22Rv1 (cell line): ENCODE measurements at regions not wholly inside any gene's neighbourhood (a gene's known extent, or its start where the extent isn't known, plus 50 kb on each side); places are given as distances from the start of the nearest gene placed in this dataset.

Experiments used
- ZFX ChIP-seq: fragments of 450-650 bp; IDR thresholded peaks from 2 replicates; pipeline ENCODE4 v1.6.1; 2017; ENCODE audit warnings: antibody characterized with exemption, borderline replicate concordance
- TF ChIP-seq, protein P1 (sequence below): fragments of 450-650 bp; IDR thresholded peaks from 2 replicates; pipeline ENCODE4 v1.5.1; 2017; ENCODE audit warnings: mild to moderate bottlenecking

DNA sequence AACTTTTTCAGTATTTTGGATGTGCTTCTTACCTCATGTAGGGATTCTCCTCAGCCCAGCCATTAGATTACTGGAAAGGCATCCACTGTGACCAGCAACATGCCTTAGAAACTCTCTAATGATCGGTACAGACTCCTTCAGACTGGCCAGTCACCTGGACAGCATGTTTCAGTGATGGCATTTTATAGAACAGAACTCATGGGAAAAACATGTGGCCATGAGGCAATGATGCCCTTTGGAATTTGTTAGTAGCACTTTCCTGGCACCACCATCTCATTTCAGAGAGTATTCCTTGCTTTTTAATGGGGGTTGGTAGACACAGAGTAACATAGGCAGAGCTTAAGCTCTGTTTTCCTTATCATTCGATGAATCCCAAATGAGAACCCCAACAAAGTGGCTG lies 72.1 kb upstream of the FAM98A start:
- TF ChIP-seq, protein P1, sequence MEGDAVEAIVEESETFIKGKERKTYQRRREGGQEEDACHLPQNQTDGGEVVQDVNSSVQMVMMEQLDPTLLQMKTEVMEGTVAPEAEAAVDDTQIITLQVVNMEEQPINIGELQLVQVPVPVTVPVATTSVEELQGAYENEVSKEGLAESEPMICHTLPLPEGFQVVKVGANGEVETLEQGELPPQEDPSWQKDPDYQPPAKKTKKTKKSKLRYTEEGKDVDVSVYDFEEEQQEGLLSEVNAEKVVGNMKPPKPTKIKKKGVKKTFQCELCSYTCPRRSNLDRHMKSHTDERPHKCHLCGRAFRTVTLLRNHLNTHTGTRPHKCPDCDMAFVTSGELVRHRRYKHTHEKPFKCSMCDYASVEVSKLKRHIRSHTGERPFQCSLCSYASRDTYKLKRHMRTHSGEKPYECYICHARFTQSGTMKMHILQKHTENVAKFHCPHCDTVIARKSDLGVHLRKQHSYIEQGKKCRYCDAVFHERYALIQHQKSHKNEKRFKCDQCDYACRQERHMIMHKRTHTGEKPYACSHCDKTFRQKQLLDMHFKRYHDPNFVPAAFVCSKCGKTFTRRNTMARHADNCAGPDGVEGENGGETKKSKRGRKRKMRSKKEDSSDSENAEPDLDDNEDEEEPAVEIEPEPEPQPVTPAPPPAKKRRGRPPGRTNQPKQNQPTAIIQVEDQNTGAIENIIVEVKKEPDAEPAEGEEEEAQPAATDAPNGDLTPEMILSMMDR: no peak
- TF ChIP-seq ZFX: no peak
